GM12864 (cell line): ENCODE measurements at regions not wholly inside any gene's neighbourhood (a gene's known extent, or its start where the extent isn't known, plus 50 kb on each side); places are given as distances from the start of the nearest gene placed in this dataset.

ENCODE experiments used
- DNase-seq: peaks from one replicate; pipeline ENCODE4 v3.0.0-alpha.2; 2011; ENCODE audit warnings: low read depth
- H3K4me3 ChIP-seq: 2 replicates; pipeline ENCODE4 v1.5.1; 2011; ENCODE audit warnings: mild to moderate bottlenecking, low read depth, low read length, control low read depth
- TF ChIP-seq, protein P1 (sequence below): IDR thresholded peaks from 2 replicates; pipeline ENCODE4 v1.5.1; 2011; ENCODE audit warnings: low read depth, mild to moderate bottlenecking, moderate library complexity, low read length, control low read depth, inconsistent platforms; ENCODE audit errors: missing control alignments

DNA sequence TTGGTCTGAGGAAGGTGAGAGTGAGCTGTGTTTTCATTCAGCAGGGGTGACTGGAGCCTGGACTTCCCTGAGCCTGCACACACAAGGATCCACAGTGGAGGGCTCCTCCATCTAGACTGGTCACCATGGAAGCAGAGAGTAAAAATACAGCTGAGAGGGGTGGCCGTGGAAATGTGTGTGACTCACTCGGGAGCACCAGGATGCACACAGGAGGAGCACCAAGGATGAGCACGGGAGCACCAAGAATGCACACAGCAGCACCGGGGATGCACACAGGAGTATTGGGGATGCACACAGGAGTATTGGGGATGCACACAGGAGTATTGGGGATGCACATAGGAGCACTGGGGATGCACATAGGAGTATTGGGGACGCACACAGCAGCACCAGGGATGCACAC lies 365.2 kb upstream of the MYT1L start:
- no peak overlapping the region for H3K4me3 ChIP-seq
- DNase-seq, result no peak
- TF ChIP-seq, protein P1, sequence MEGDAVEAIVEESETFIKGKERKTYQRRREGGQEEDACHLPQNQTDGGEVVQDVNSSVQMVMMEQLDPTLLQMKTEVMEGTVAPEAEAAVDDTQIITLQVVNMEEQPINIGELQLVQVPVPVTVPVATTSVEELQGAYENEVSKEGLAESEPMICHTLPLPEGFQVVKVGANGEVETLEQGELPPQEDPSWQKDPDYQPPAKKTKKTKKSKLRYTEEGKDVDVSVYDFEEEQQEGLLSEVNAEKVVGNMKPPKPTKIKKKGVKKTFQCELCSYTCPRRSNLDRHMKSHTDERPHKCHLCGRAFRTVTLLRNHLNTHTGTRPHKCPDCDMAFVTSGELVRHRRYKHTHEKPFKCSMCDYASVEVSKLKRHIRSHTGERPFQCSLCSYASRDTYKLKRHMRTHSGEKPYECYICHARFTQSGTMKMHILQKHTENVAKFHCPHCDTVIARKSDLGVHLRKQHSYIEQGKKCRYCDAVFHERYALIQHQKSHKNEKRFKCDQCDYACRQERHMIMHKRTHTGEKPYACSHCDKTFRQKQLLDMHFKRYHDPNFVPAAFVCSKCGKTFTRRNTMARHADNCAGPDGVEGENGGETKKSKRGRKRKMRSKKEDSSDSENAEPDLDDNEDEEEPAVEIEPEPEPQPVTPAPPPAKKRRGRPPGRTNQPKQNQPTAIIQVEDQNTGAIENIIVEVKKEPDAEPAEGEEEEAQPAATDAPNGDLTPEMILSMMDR, result no peak

DNA sequence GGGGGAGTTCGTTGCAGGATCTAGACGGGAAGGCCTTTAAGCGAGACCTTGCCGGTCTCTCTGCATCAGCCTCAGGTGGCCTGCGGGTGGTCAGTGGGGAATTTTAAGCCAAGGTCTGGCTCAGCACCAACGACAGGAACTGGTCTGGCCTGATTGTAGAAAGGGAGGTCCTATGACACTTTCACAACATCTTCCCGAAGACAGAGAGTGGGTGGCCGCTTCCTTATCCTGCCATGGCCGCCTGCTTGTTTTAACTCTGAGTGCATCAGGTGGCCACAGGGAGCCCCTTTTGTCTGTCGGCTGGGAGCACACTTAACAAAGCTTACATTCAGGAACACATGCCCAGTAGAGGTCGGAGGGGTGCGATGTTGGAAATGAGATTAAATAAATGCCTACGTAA lies 363.7 kb upstream of the MYT1L start:
- TF ChIP-seq, protein P1, result no peak
- DNase-seq, result no peak
- H3K4me3 ChIP-seq, result no peak overlapping the region

DNA sequence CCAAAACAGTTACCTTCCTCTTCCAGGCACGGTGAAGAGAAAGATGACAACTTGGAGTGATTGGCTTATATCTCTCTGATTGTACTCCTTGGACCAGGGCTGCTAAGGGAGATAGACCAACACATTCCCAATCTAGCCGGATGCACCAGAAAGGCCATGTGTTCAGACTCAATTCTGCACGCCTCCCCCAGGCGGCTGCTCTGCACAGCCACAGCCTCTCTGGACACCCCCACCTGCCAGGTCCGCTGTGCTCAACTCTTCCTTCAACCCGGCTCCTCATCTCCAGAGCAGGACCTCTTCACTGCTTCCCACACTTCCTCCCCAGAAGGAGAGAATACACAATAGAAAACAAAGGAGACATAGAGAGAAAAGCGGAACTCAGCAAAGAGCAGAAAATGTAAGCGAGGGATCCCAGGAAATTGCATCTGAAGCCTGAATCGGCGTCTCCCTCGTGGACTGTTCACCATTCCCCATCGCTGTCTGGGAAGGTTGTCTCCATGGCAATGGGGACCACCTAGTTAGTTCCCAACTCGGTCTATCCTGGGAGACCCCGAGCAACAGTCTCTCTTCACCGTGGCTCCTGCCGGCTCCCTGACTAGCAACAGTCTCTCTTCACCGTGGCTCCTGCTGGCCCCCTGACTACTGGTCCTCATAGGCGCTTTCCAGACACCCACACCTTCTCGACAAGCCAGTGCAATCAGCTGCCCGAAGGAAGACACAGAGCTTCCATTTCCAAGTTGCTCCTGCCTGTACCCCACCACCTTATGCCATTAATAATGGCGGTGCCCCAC lies 361.7 kb upstream of the MYT1L start:
- DNase-seq, result no peak
- TF ChIP-seq, protein P1, result no peak
- no peak overlapping the region for H3K4me3 ChIP-seq

DNA sequence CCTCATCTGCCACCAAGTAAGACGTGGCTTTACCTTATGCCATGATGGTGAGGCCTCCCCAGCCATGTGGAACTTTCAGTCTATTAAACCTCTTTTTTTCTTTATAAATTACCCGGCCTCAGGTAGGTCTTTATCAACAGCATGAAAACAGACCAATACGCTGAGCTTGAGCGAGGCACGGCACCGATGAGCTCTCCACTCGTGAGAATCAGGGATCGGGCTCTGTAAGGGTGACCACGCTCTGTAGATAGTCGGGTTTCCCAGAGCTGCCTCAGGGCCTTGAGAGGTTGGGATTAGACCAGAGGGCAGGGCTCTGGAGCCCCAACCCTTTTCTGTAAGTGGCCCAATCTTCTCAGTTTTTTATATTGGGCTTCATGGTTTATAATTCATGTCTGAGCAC lies 360.3 kb upstream of the MYT1L start:
- DNase-seq, result no peak
- TF ChIP-seq, protein P1, result no peak
- H3K4me3 ChIP-seq, result no peak overlapping the region

DNA sequence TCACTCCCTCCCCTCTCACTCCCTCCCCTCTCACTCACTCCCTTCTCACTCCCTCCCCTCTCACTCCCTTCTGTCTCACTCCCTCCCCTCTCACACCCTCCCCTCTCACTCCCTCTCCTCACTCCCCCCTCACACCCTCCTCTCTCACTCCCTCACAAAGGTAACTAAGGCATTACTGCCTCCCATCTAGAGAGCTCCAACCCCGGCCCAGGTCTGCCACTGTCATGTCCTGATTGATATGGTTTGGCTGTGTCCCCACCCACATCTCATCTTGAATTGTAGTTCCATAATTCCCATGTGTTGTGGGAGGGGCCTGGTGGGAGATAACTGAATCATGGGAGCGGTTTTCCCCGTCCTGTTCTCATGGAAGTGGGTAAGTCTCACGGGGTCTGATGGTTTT lies 359.9 kb upstream of the MYT1L start:
- no peak for DNase-seq
- no peak overlapping the region for H3K4me3 ChIP-seq
- TF ChIP-seq, protein P1, result no peak

DNA sequence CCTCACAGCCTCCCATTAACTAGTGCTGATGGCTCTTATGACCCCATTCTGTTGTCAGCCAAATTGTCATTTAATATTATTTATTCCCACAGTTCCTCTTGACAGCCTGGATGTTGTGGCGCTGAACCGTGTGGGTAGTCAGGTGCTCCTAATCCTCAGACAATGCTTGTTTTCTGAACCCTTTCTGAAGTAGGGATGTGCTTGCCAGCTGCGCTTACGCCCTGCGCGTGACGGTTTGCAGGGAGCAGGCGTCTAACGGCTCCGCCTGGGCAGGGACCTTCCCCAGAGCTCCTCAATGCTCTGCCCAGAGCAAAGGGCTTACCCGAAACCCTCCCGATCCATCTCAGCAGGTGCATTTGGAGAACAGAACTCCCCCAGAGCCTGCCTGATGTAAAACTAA lies 358.2 kb upstream of the MYT1L start:
- no peak overlapping the region for H3K4me3 ChIP-seq
- DNase-seq, result no peak
- TF ChIP-seq, protein P1, result no peak

DNA sequence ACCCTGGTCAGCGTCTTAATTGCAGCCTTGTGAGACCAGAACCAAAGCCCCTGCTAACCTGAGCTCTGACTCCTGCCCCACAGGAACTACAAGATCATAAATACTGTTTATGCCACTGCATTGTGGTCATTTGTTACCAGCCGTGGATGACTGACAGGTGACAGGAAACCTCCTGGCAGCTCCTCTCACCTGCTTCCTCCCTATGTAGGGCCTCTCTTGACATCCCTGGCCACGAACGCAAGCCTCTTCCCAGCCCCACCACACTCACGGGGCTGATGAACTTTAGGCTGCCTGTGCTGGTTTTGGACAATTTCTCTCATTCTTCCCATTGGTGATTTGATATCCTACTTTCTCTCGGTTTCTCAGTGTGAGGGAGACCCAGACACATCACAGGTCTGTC lies 357.2 kb upstream of the MYT1L start:
- H3K4me3 ChIP-seq, result no peak overlapping the region
- TF ChIP-seq, protein P1, result no peak

More for the DNA sequence above, 357.2 kb upstream of the MYT1L start:
- no peak for DNase-seq
